ENCODE measurements at regions not wholly inside any gene's neighbourhood (a gene's known extent, or its start where the extent isn't known, plus 50 kb on each side); places are given as distances from the start of the nearest gene placed in this dataset.

GRCh38 chr2:182593394-182593975 is 122.6 kb upstream of the DNAJC10 start:
- no peaks in the 10 kb centered on the region for H3K9me3 ChIP-seq
- peaks cover 5% of the 10 kb centered on the region; the same call in 2 of the 3 replicates for H3K4me1 ChIP-seq
- POLR2A ChIA-PET: no interaction called here
- DNase-seq (ENCODE audit: low read depth in 1 of 2, low spot score in 1 of 2) (no peak), FAIRE-seq (no peak), ATAC-seq (no peak)
- CTCF ChIA-PET: no interaction called here
- no peak overlapping the region for H3K4me3 ChIP-seq
- no peak for TF ChIP-seq MAZ (IDR thresholded peaks at IDR 0.05; ENCODE audit: borderline replicate concordance, low read depth, low read length)
- no peak for TF ChIP-seq NFE2L2 (conservative IDR thresholded peaks at IDR 0.05; ENCODE audit: low read length)
- no peak for TF ChIP-seq CBX8 (IDR thresholded peaks at IDR 0.05)
- TF ChIP-seq PHF8 (IDR thresholded peaks at IDR 0.05; ENCODE audit: borderline replicate concordance, low read depth): no peak
- TF ChIP-seq HEYL (CRISPR knock-in tag; IDR thresholded peaks at IDR 0.05): no peak
- TF ChIP-seq PBX3 (IDR thresholded peaks at IDR 0.05): no peak
- TF ChIP-seq MAFK (IDR thresholded peaks at IDR 0.05; ENCODE audit: partially characterized antibody): no peak
- no peak for TF ChIP-seq FOSL2 (IDR thresholded peaks at IDR 0.05)
- TF ChIP-seq FOSL2 (CRISPR knock-in tag; IDR thresholded peaks at IDR 0.05): no peak
- TF ChIP-seq POLR2AphosphoS2 (conservative IDR thresholded peaks at IDR 0.05; ENCODE audit: low read length): no peak
- no peak overlapping the region for H3K27ac ChIP-seq
- H3K4me2 ChIP-seq: no peak overlapping the region
- WGBS (ENCODE audit: missing lambda C conversion rate): 32% methylated on average over 3 of the region's 3 CpGs

- Histone ChIP-seq H3K9me3 (no peaks in the 10 kb centered on the region), H3K4me2 (no peak overlapping the region), H3K27ac (no peak overlapping the region), H3K4me1 (peaks cover 5% of the 10 kb centered on the region; the same call in 2 of the 3 replicates), H3K4me3 (no peak overlapping the region)
- POLR2A ChIA-PET: no interaction called here
- CTCF ChIA-PET: no interaction called here
- FAIRE-seq (no peak), DNase-seq (ENCODE audit: low read depth in 1 of 2, low spot score in 1 of 2) (no peak), ATAC-seq (no peak)
- TF ChIP-seq ZFP36 (IDR thresholded peaks at IDR 0.05; ENCODE audit: borderline replicate concordance, partially characterized antibody): no peak
- TF ChIP-seq CBX2 (IDR thresholded peaks at IDR 0.05; ENCODE audit: borderline replicate concordance, low read depth): no peak
- no peak for TF ChIP-seq POLR2A (IDR thresholded peaks at IDR 0.05; ENCODE audit: low read length)
- no peak for TF ChIP-seq FOSL2 (IDR thresholded peaks at IDR 0.05)
- no peak for TF ChIP-seq FOSL2 (CRISPR knock-in tag; IDR thresholded peaks at IDR 0.05)
- TF ChIP-seq ZC3H11A (IDR thresholded peaks at IDR 0.05): no peak
- TF ChIP-seq REST (IDR thresholded peaks at IDR 0.05): no peak
- no peak for TF ChIP-seq EP300 (IDR thresholded peaks at IDR 0.05)
- TF ChIP-seq MAZ (IDR thresholded peaks at IDR 0.05; ENCODE audit: borderline replicate concordance, low read depth, low read length): no peak
- no peak for TF ChIP-seq MAX (IDR thresholded peaks at IDR 0.05)
- no peak for TF ChIP-seq HDAC2 (IDR thresholded peaks at IDR 0.05)
- WGBS (ENCODE audit: missing lambda C conversion rate): 59% methylated on average over 1 of the region's 1 CpG
Measured at GRCh38 chr2:182594286-182594685, 121.8 kb upstream of the DNAJC10 start.

GRCh38 chr2:182595650-182596049 is 120.4 kb upstream of the DNAJC10 start:
- ChIA-PET POLR2A (interaction anchor here (0.5 kb wide), 1 partner anchor 278 kb away, joined by 4 read pairs; no protein-coding TSS in a partner anchor), CTCF (no interaction called here)
- no peak for DNase-seq (ENCODE audit: low read depth in 1 of 2, low spot score in 1 of 2)
- Histone ChIP-seq H3K4me2 (no peak overlapping the region), H3K27ac (no peak overlapping the region), H3K4me1 (peaks cover 5% of the 10 kb centered on the region; the same call in 2 of the 3 replicates), H3K9me3 (no peaks in the 10 kb centered on the region), H3K4me3 (no peak overlapping the region)
- no peak for ATAC-seq
- WGBS (ENCODE audit: missing lambda C conversion rate): 71% methylated on average over 2 of the region's 2 CpGs
- TF ChIP-seq HMGXB4 (CRISPR knock-in tag; IDR thresholded peaks at IDR 0.05; ENCODE audit: borderline replicate concordance) (no peak), FOXS1 (CRISPR knock-in tag; IDR thresholded peaks at IDR 0.05) (no peak), CHD2 (IDR thresholded peaks at IDR 0.05; ENCODE audit: low read length, partially characterized antibody) (no peak), ZSCAN20 (CRISPR knock-in tag; IDR thresholded peaks at IDR 0.05) (no peak), HOXA7 (CRISPR knock-in tag; IDR thresholded peaks at IDR 0.05) (no peak), PHF8 (IDR thresholded peaks at IDR 0.05; ENCODE audit: borderline replicate concordance, low read depth) (no peak), HDAC2 (IDR thresholded peaks at IDR 0.05) (no peak), TP53 (CRISPR knock-in tag; IDR thresholded peaks at IDR 0.05) (no peak), TFCP2L1 (CRISPR knock-in tag; IDR thresholded peaks at IDR 0.05) (no peak), POLR2A (IDR thresholded peaks at IDR 0.05; ENCODE audit: low read length) (no peak), SMC3 (IDR thresholded peaks at IDR 0.05) (no peak), HEYL (CRISPR knock-in tag; IDR thresholded peaks at IDR 0.05) (no peak)
- FAIRE-seq: no peak
